IMR-90 (cell line): ENCODE measurements at regions not wholly inside any gene's neighbourhood (a gene's known extent, or its start where the extent isn't known, plus 50 kb on each side); places are given as distances from the start of the nearest gene placed in this dataset.

Experiments
- ATAC-seq: fragments of 200-7000 bp; cut with Tn5 transposase; 2 replicates; pipeline ENCODE4 v1.9.1; 2020; ENCODE audit warnings: low read depth, mild to moderate bottlenecking, moderate library complexity
- BruUV-seq: library from RNA; stranded (reverse); fragments of 400-500 nt; replicated peaks from 2 replicates; lab custom pipeline; 2021; lab: Mats Ljungman, UMichigan
- CTCF ChIA-PET: fragments of 300-600 bp; formaldehyde crosslinking; extraction: SDS; loops from one replicate; lab custom pipeline; 2021; ENCODE audit warnings: antibody characterized with exemption; lab: Yijun Ruan, JAX
- POLR2A ChIA-PET: fragments of 300-600 bp; sonication (Branson Sonifier 250); formaldehyde crosslinking; loops from one replicate; lab custom pipeline; 2022; ENCODE audit warnings: antibody characterized with exemption; ENCODE audit not compliant: unreplicated experiment; lab: Charles Lee
- DNase-seq: peaks from one replicate; pipeline ENCODE4 v3.0.0; 2013
- H2AFZ ChIP-seq: replicated peaks from 2 replicates; pipeline ENCODE3; 2013; ENCODE audit warnings: low read length, mild to moderate bottlenecking; ENCODE audit not compliant: poor library complexity
- H2AK5ac ChIP-seq: 2 replicates; pipeline ENCODE4 v1.6.1; 2013; ENCODE audit warnings: low read depth, low read length, inconsistent platforms
- H2AK9ac ChIP-seq: replicated peaks from 2 replicates; pipeline ENCODE3; 2013; ENCODE audit warnings: mild to moderate bottlenecking, low read depth, low read length, moderate library complexity; ENCODE audit not compliant: poor library complexity
- H2BK120ac ChIP-seq: 2 replicates; pipeline ENCODE4 v1.6.1; 2013; ENCODE audit warnings: low read depth, low read length, inconsistent platforms
- H2BK15ac ChIP-seq: 3 replicates; pipeline ENCODE4 v1.6.1; 2013; ENCODE audit warnings: low read depth, low read length, inconsistent platforms
- H2BK20ac ChIP-seq: 2 replicates; pipeline ENCODE4 v1.6.1; 2013; ENCODE audit warnings: low read depth, mild to moderate bottlenecking, inconsistent platforms, low read length, moderate library complexity
- H2BK5ac ChIP-seq: 2 replicates; pipeline ENCODE4 v1.6.1; 2013; ENCODE audit warnings: mild to moderate bottlenecking, low read depth, low read length, inconsistent platforms; ENCODE audit not compliant: poor library complexity, severe bottlenecking
- H3K14ac ChIP-seq: replicated peaks from 2 replicates; pipeline ENCODE4 v1.6.1; 2013; ENCODE audit warnings: low read depth, low read length, inconsistent platforms
- H3K18ac ChIP-seq: 2 replicates; pipeline ENCODE4 v1.6.1; 2013; ENCODE audit warnings: low read depth, low read length, control low read depth
- H3K23ac ChIP-seq: 2 replicates; pipeline ENCODE4 v1.6.1; 2013; ENCODE audit warnings: low read depth, low read length, inconsistent platforms
- H3K27ac ChIP-seq: 2 replicates; pipeline ENCODE4 v1.5.1; 2013; ENCODE audit warnings: mild to moderate bottlenecking, control low read depth, low read length; ENCODE audit not compliant: insufficient read depth
- H3K27me3 ChIP-seq: 2 replicates; pipeline ENCODE4 v1.6.1; 2013; ENCODE audit warnings: low read length; ENCODE audit not compliant: control insufficient read depth, insufficient read depth
- H3K36me3 ChIP-seq: 2 replicates; pipeline ENCODE4 v1.6.1; 2013; ENCODE audit warnings: low read length, mixed read lengths; ENCODE audit not compliant: control insufficient read depth, insufficient read depth
- H3K4ac ChIP-seq: 2 replicates; pipeline ENCODE4 v1.6.1; 2013; ENCODE audit warnings: low read depth, low read length, inconsistent platforms
- H3K4me1 ChIP-seq: 2 replicates; pipeline ENCODE4 v1.6.1; 2013; ENCODE audit warnings: low read length, mixed read lengths; ENCODE audit not compliant: control insufficient read depth, insufficient read depth
- H3K4me2 ChIP-seq: 2 replicates; pipeline ENCODE4 v1.6.1; 2013; ENCODE audit warnings: low read depth, mild to moderate bottlenecking, control low read depth, low read length, moderate library complexity
- H3K4me3 ChIP-seq: 2 replicates; pipeline ENCODE4 v1.5.1; 2013; ENCODE audit warnings: low read depth, mild to moderate bottlenecking, control low read depth, low read length, moderate library complexity; ENCODE audit not compliant: insufficient read depth
- H3K56ac ChIP-seq: 2 replicates; pipeline ENCODE4 v1.6.1; 2013; ENCODE audit warnings: low read length, inconsistent platforms; ENCODE audit not compliant: insufficient read depth; ENCODE audit errors: extremely low read depth
- H3K79me1 ChIP-seq, 2 experiments: 2 replicates each; pipeline ENCODE4 v1.6.1; 2013; ENCODE audit warnings: low read length in 2 of 2, inconsistent platforms in 1 of 2, low read depth in 1 of 2
- H3K9ac ChIP-seq: 2 replicates; pipeline ENCODE4 v1.6.1; 2013; ENCODE audit warnings: low read depth, low read length, control low read depth
- H3K9me1 ChIP-seq: 2 replicates; pipeline ENCODE4 v1.6.1; 2013; ENCODE audit warnings: low read length, inconsistent platforms; ENCODE audit not compliant: insufficient read depth
- H3K9me3 ChIP-seq: 2 replicates; pipeline ENCODE4 v1.6.1; 2013; ENCODE audit warnings: low read length; ENCODE audit not compliant: control insufficient read depth, insufficient read depth
- H4K20me1 ChIP-seq: 2 replicates; pipeline ENCODE4 v1.6.1; 2013; ENCODE audit warnings: low read length, inconsistent platforms; ENCODE audit not compliant: insufficient read depth
- H4K5ac ChIP-seq: 2 replicates; pipeline ENCODE4 v1.6.1; 2013; ENCODE audit warnings: mild to moderate bottlenecking, low read depth, low read length, control low read depth
- H4K8ac ChIP-seq, 2 experiments: 2 replicates each; pipeline ENCODE4 v1.6.1; 2013; ENCODE audit warnings: low read depth in 2 of 2, low read length in 2 of 2, control low read depth in 1 of 2, inconsistent platforms in 1 of 2
- H4K91ac ChIP-seq: 2 replicates; pipeline ENCODE4 v1.6.1; 2013; ENCODE audit warnings: low read depth, low read length, inconsistent platforms; ENCODE audit not compliant: insufficient read depth
- BHLHE40 ChIP-seq: fragments of 150-350 bp; IDR thresholded peaks from 2 replicates; pipeline ENCODE4 v1.6.1; 2016; ENCODE audit warnings: mild to moderate bottlenecking, low read depth, low read length
- CEBPB ChIP-seq: IDR thresholded peaks from 2 replicates; pipeline ENCODE4 v1.6.1; 2012; ENCODE audit warnings: low read depth, low read length, improper control_type of control experiment
- CHD1 ChIP-seq: IDR thresholded peaks from 2 replicates; pipeline ENCODE4 v1.6.1; 2012; ENCODE audit warnings: low read depth, low read length, improper control_type of control experiment
- CTCF ChIP-seq: conservative IDR thresholded peaks from 2 replicates; pipeline ENCODE4 v1.5.1; 2012; ENCODE audit warnings: mild to moderate bottlenecking, low read depth, low read length, improper control_type of control experiment
- FOS ChIP-seq: fragments of 150-350 bp; IDR thresholded peaks from 2 replicates; pipeline ENCODE4 v1.6.1; 2016; ENCODE audit warnings: low read depth, low read length
- MAFK ChIP-seq: IDR thresholded peaks from 2 replicates; pipeline ENCODE4 v1.6.1; 2012; ENCODE audit warnings: low read depth, low read length, improper control_type of control experiment
- MAZ ChIP-seq: IDR thresholded peaks from 2 replicates; pipeline ENCODE4 v1.6.1; 2012; ENCODE audit warnings: low read depth, mild to moderate bottlenecking, low read length, improper control_type of control experiment, moderate library complexity, borderline replicate concordance
- NFE2L2 ChIP-seq: fragments of 150-350 bp; IDR thresholded peaks from 2 replicates; pipeline ENCODE4 v1.6.1; 2016; ENCODE audit warnings: low read depth, mild to moderate bottlenecking, low read length
- POLR2A ChIP-seq: IDR thresholded peaks from 2 replicates; pipeline ENCODE4 v1.6.1; 2012; ENCODE audit warnings: mild to moderate bottlenecking, low read depth, low read length
- RAD21 ChIP-seq: IDR thresholded peaks from 2 replicates; pipeline ENCODE4 v1.6.1; 2012; ENCODE audit warnings: low read length, improper control_type of control experiment
- RCOR1 ChIP-seq: IDR thresholded peaks from 2 replicates; pipeline ENCODE4 v1.6.1; 2012; ENCODE audit warnings: mild to moderate bottlenecking, low read length, improper control_type of control experiment; ENCODE audit not compliant: insufficient replicate concordance
- WGBS, 2 experiments: methylation state at CpG; one replicate each; pipeline versions ENCODE4 v1.1.5 to v1.1.7; 2013; ENCODE audit warnings: missing lambda C conversion rate in 2 of 2; ENCODE audit not compliant: insufficient read length in 1 of 2; ENCODE audit errors: extremely low coverage in 2 of 2; 5-methylcytosine and 5-hydroxymethylcytosine counted together
- dilution Hi-C: fragments of 300-500 bp; cut with HindIII; formaldehyde crosslinking; loops from one replicate; pipeline ENCODE4 v1.14.3; 2018; ENCODE audit warnings: low sequenced_read_pairs; ENCODE audit not compliant: unreplicated experiment
- in situ Hi-C: fragments of 300-500 bp; cut with MboI; formaldehyde crosslinking; loops from 3 replicates; pipeline ENCODE4 v1.14.3; 2019; ENCODE audit warnings: low sequenced_read_pairs, inconsistent platforms, mixed read lengths
- intact Hi-C: fragments of 100-400 bp; cut with micrococcal nuclease; formaldehyde crosslinking; loops from 2 replicates; pipeline ENCODE4 v1.10.0; 2022

DNA sequence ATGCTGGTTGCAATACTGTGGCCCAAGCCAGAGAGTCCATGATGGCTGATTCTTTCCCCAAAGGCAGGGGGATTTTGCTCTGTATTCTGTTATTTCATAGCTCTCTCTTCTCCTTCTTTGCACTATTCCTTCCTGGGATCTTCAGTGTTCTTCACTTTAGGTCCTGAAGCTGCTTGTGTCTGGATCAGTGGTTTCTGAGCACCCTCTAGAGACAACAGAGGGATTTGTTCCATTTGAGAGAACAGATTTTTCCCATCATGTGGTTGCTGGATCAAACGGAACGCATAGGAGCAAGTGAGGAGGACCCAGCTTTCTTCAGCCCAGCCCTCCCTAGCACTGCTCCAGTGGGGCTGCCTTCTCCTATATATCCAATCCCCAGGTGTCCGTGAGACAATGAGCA is 68.7 kb upstream of the SYN3 start:
- no peak overlapping the region for H3K4ac ChIP-seq
- no peak overlapping the region for H2BK20ac ChIP-seq
- H4K5ac ChIP-seq, result no peak overlapping the region
- no peak overlapping the region for H4K91ac ChIP-seq
- DNase-seq (no peak), ATAC-seq (no peak)
- WGBS, 2 experiments, result no CpG with 5 or more reads among the region's 3 CpGs
- no peaks in the 10 kb centered on the region for H3K4me1 ChIP-seq
- H3K14ac ChIP-seq, result no peak overlapping the region
- no peak overlapping the region for H3K18ac ChIP-seq
- BruUV-seq, result no TSS peak
- H3K4me3 ChIP-seq, result no peak overlapping the region
- ChIA-PET CTCF (interaction anchor here (0.6 kb wide), 1 partner anchor 58 kb away, joined by 4 read pairs; no protein-coding TSS in a partner anchor), POLR2A (no interaction called here)
- intact Hi-C loops, result no loop called here
- H2BK15ac ChIP-seq, result no peak overlapping the region
- TF ChIP-seq POLR2A (no peak), CEBPB (no peak), MAZ (no peak), CTCF (no peak), BHLHE40 (no peak), NFE2L2 (no peak), FOS (no peak), RCOR1 (no peak), RAD21 (no peak), MAFK (no peak), CHD1 (no peak)
- no peak overlapping the region for H2BK5ac ChIP-seq
- in situ Hi-C loops, result no loop called here
- no peaks in the 10 kb centered on the region for H3K27me3 ChIP-seq
- H2AK5ac ChIP-seq, result no peak overlapping the region
- H3K23ac ChIP-seq, result no peak overlapping the region
- no peaks in the 10 kb centered on the region for H4K20me1 ChIP-seq
- no peak overlapping the region for H2AK9ac ChIP-seq
- no peak overlapping the region for H3K4me2 ChIP-seq
- H3K9me1 ChIP-seq, result no peaks in the 10 kb centered on the region
- H3K9ac ChIP-seq, result no peak overlapping the region
- no peak overlapping the region for H3K27ac ChIP-seq
- no peak overlapping the region for H2AFZ ChIP-seq
- no peaks in the 10 kb centered on the region for H3K79me1 ChIP-seq
- no peaks in the 10 kb centered on the region for H3K36me3 ChIP-seq
- no peak overlapping the region for H3K56ac ChIP-seq
- H3K9me3 ChIP-seq, result peaks cover 9% of the 10 kb centered on the region
- dilution Hi-C loops, result no loop called here
- H2BK120ac ChIP-seq, result no peak overlapping the region
- H4K8ac ChIP-seq, result no peak overlapping the region
